Left cardiac atrium (tissue), 4 donors: ENCODE measurements at regions not wholly inside any gene's neighbourhood (a gene's known extent, or its start where the extent isn't known, plus 50 kb on each side); places are given as distances from the start of the nearest gene placed in this dataset.

ENCODE experiments used
- ATAC-seq, 2 donors: fragments of 200-7000 bp; cut with Tn5 transposase; one replicate each; pipeline ENCODE4 v1.9.1; 2020; ENCODE audit warnings: mild to moderate bottlenecking in 2 of 2, moderate library complexity in 2 of 2
- DNase-seq: peaks from one replicate; pipeline ENCODE4 v3.0.0-alpha.2; 2020
- intact Hi-C, 2 donors: fragments of 100-400 bp; cut with DNase I; formaldehyde crosslinking; loops; one replicate each; pipeline versions ENCODE4 v1.14.1 to v1.15.1; 2022 to 2023
- donor health status: DM: no; HTN: yes; CAD: no.
- donor health status: DM: no; HTN: yes; CAD: no; lungs with severe emphysema.
- donor health status: DM: yes; HTN: yes; CAD: no.
- donor health status: Dilated cardiomyopathy.

GRCh38 chr11:129686269-129686668, 129.4 kb upstream of the TMEM45B start:
- no peak for ATAC-seq
- intact Hi-C loops, result no loop called here
- no peak for DNase-seq

DNA sequence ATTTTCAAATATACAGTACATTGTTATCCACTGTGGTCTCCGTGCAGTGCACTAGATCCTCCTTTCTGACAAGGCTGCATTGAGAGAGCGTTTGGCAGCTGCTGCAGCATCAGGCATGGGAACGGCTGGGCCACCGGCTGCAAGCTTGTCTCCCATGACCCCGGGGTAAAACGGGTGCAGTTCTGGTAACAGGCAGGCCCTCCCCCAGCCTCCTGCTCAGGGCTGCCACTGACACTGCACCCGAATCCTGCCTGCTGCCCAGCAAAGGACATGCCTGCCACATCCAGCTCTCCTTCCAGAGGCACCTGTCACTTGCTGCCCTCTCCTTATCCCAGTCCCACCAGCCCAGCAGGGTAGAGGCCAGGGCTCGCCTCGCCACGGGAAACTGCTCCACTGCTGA, 124.5 kb upstream of the TMEM45B start:
- DNase-seq, result no peak
- no peak for ATAC-seq
- intact Hi-C loops, result no loop called here

GRCh38 chr11:129694538-129694937, 121.1 kb upstream of the TMEM45B start:
- intact Hi-C loops, result no loop called here
- DNase-seq (no peak), ATAC-seq (no peak)

DNA sequence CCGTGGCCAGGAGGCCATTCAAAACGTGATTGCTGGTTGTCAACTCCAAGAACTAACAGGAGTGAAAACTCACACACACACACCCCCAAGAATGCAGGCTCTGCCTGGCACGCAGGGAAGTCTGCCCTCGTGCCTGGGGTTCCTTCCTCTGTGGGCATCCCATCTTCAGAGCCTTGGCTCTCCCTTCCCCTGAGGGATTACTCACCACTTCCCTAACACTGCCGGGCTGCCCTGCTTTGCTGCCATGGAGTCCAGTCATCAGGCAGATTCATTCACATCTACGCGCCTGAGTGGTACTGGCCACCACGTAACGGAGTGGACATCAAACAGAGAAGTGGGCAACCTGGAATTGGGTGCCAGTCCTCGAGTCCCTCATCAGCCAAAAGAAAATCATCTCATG, 120.7 kb upstream of the TMEM45B start:
- no peak for DNase-seq
- intact Hi-C loops, result no loop called here
- ATAC-seq, result peak in 1 of 2 donors; percentile 12

DNA sequence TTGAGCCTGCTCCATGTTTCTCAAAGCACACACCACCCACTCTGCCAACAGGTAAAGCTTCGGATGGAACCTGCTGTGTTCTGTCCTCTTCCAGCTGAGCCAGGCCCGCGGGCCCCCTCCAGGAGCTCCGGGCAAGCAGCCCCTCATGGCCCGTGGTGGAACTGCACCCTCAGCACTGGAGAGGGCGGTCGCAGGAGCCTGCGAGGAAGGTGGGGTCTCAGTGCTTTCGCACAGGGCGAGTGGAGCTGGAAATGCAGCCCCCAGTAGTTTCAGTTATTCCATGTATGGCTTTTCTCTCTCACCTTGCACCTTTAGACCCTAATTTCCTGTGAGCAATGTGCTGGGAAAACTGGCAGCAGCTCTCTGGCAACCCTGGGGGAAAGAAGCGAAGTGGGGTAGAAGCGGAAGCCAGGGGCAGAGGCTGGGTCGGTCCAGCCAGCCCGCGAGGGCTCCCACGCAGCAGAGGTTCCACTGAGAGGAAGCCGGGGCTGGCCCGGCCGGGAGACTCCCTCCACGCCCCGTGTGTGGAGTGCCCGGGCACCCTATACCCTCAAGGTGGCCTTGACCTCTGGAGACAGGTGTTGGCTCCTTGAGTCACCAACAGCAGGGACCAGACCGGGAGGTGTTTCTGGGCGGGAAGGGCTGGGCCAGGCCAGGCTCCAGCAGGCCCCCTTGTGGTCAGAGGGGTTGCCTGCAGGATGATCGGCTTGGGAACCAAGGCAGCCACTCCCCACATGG, 119.9 kb upstream of the TMEM45B start:
- intact Hi-C loops, result no loop called here
- DNase-seq (peak; percentile 47), ATAC-seq (peak; percentile 82 to 93)

- no peak for ATAC-seq
- DNase-seq, result no peak
- intact Hi-C loops, result no loop called here
These were observed 119.2 kb upstream of the TMEM45B start for GRCh38 chr11:129696309-129696989.

DNA sequence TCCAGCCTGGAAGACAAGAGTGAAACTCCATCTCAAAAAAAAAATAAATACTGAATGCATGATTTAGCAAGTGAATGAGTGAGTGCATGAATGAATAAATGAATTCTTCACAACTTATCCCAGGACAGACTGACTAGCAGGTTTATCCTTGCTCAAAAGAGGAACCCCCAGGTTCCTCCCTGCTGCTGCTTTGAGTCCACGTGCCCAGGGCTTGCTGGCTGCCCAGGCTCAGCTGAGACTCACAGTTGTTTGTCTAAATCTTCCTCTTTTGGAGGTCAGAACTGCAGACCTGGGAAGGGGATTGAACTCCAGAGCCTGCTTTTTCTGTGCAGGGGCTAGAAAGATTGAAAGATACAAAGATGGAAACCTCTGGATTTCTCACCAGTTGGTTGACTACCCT, 117.4 kb upstream of the TMEM45B start:
- DNase-seq (no peak), ATAC-seq (no peak)
- intact Hi-C loops, result no loop called here

DNA sequence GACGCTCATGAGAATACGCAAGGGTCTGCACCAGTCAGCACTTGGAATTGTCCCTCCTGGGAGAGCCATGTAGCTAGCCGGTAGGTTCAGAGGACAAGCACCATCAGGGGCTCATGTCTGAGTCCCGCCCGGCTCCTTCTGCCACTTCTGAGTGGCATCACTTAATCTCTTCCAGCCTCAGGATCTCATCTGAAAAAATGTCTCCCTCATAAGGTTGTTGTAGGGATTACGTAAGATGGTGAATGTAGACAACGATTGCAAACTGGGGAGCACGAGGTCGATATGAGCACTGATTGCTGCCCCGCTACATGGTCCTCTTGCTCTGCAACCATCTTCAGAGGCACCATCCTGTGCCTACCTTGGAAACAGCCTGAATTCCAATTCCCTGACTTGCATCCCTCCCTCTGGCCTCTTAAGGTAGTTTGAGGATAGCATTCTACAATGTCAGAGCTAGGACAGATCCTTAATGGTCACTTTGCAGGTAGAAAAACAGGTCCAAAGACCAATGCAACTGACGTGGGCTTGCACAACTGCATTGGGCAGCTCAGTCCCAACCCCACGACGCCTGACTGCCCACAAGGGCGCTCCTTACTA, 115.8 kb upstream of the TMEM45B start:
- intact Hi-C loops, result no loop called here
- DNase-seq (no peak), ATAC-seq (no peak)

GRCh38 chr11:129700701-129701100, 114.9 kb upstream of the TMEM45B start:
- intact Hi-C loops, result no loop called here
- no peak for DNase-seq
- no peak for ATAC-seq

GRCh38 chr11:129701706-129702105, 113.9 kb upstream of the TMEM45B start:
- DNase-seq (no peak), ATAC-seq (no peak)
- intact Hi-C loops, result no loop called here

DNA sequence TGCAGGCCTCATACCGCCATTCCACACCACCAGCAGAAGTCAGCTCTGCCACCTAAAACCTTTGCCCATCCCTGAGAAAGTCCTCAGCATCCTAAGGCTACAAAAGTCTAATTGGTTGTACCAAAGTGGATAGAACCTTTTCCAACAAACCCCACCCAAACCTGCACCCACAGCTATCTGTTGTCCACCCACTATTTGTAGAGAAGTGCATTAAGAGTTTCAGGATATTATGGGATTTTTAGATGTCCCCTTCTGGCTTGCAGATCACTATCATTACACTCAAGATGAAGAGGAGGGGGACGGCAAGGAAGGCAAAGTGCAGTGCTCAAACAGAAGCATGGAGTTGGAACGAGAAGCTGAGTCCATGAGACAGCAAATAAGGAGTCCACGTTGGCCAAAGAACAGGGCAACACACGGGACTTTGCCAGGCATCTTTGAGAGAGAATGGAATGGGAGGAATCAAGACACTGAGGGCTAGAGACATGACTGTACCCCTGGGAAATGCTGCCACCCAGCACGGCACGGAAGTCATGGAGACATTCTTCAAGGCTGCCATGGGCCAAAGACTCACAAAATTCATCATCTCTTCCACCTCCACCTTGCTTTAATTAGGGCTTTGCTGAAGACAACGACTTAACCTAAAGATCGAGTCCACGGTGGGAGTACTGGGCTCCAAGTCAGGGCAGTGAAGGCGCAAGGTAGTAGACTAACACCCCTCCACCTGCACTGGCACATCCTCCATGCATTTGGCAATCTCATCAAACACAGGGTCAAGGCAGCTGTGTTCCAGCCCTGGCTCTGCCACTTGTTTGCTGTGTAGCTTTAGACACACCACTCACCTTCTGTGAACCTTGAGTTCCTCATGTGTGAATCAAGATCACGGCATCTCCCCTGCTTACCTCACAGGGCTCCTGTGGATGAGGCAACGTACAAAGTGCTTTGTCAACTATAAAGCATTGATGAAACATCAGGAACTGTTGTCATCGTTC, 112.9 kb upstream of the TMEM45B start:
- intact Hi-C loops, result no loop called here
- ATAC-seq (no peak), DNase-seq (no peak)

GRCh38 chr11:129703846-129704245, 111.8 kb upstream of the TMEM45B start:
- ATAC-seq (peak in 1 of 2 donors; percentile 78), DNase-seq (no peak)
- intact Hi-C loops, result no loop called here

DNA sequence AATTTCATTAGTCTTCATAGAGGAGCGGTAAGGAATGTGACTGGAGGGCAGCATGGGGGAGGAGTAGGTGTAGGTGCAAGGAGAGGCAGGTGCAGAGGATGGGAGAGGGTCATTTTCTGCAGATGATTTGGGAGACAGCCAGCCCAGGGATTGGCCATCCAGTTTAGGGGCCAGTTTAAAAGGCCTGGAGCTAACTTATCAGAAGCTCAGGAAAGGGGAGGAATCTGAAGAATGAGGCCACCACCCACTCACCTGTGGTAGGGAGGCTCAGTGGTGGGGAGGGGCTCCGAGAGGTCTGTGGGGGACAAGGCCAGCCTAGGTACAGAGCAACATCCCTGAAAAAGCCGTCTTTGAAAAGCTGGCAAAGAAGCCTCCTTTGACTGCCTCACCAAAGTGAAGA, 110.8 kb upstream of the TMEM45B start:
- no peak for ATAC-seq
- intact Hi-C loops, result no loop called here
- DNase-seq, result no peak

DNA sequence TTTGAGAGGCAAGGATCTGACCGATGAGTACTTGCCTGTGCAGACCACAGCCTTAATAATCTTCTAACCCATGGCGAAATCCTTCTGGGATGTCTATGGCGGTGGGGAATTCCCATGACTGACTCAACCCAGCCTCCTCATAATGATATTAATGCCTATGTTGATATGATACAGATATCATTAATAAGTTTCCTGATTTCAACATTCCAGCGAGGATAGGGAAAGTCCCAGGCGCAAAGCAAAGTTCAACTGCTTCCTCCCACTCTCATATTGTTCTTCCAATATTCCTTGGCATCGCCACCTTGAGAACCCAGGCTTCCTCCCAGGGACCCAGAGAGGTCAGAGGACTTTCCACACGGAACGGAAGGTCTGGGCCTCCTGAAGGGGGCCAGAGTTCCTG, 110.3 kb upstream of the TMEM45B start:
- intact Hi-C loops, result no loop called here
- DNase-seq (no peak), ATAC-seq (no peak)

- DNase-seq (no peak), ATAC-seq (no peak)
- intact Hi-C loops, result no loop called here
These were observed 109.7 kb upstream of the TMEM45B start for GRCh38 chr11:129705933-129706332.

GRCh38 chr11:129709801-129710398, 105.7 kb upstream of the TMEM45B start:
- ATAC-seq (no peak), DNase-seq (no peak)
- intact Hi-C loops, result no loop called here

- DNase-seq (no peak), ATAC-seq (no peak)
- intact Hi-C loops, result no loop called here
These were observed 105.2 kb upstream of the TMEM45B start for GRCh38 chr11:129710423-129710822.

- ATAC-seq (no peak), DNase-seq (no peak)
- intact Hi-C loops, result no loop called here
These were observed 103.9 kb upstream of the TMEM45B start for GRCh38 chr11:129711760-129712159.
